ENCODE measurements at regions not wholly inside any gene's neighbourhood (a gene's known extent, or its start where the extent isn't known, plus 50 kb on each side); places are given as distances from the start of the nearest gene placed in this dataset.
"Not testable (repeated sequence)": the region's sequence is repeated elsewhere in the genome, so short reads cannot be mapped to it uniquely, and the experiment has no call there.

DNA sequence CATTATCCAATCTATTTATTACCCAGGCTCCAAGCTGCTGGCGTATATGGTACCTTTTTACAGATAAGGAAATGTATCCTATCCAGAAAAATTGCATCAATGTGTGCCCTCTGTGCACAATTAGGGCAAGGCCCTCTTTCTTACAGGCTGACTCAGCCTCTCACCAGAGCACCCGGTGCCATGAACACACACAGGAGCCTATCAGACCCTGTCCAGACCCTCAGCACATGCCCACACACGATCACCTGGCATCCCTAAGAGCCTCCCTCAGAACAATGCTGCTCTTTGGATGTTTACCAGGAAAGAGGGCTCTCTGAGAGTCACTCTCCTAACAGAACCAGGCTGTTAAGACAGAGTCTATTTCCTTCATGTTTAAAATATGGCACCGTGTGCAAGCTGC is 460.0 kb upstream of the TBL1XR1 start:
- H3K9me3 ChIP-seq: no peaks in the 10 kb centered on the region
- no peak overlapping the region for H3K27ac ChIP-seq
- TF ChIP-seq POLR2A (IDR thresholded peaks at IDR 0.05): no peak
- TF ChIP-seq, protein P1, sequence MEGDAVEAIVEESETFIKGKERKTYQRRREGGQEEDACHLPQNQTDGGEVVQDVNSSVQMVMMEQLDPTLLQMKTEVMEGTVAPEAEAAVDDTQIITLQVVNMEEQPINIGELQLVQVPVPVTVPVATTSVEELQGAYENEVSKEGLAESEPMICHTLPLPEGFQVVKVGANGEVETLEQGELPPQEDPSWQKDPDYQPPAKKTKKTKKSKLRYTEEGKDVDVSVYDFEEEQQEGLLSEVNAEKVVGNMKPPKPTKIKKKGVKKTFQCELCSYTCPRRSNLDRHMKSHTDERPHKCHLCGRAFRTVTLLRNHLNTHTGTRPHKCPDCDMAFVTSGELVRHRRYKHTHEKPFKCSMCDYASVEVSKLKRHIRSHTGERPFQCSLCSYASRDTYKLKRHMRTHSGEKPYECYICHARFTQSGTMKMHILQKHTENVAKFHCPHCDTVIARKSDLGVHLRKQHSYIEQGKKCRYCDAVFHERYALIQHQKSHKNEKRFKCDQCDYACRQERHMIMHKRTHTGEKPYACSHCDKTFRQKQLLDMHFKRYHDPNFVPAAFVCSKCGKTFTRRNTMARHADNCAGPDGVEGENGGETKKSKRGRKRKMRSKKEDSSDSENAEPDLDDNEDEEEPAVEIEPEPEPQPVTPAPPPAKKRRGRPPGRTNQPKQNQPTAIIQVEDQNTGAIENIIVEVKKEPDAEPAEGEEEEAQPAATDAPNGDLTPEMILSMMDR (IDR thresholded peaks at IDR 0.05): no peak
- no peak overlapping the region for H3K4me3 ChIP-seq
- no peaks in the 10 kb centered on the region for H3K27me3 ChIP-seq
- no peak for DNase-seq
- H3K36me3 ChIP-seq (ENCODE audit: low read depth, missing control alignments): no peaks in the 10 kb centered on the region
- no peaks in the 10 kb centered on the region for H3K4me1 ChIP-seq
- intact Hi-C loops (cut with DNase I; ENCODE audit: low total_unique reads): no loop called here
- 76 to 87% methylated on average over 4 of the region's 4 CpGs for WGBS, 2 donors

DNA sequence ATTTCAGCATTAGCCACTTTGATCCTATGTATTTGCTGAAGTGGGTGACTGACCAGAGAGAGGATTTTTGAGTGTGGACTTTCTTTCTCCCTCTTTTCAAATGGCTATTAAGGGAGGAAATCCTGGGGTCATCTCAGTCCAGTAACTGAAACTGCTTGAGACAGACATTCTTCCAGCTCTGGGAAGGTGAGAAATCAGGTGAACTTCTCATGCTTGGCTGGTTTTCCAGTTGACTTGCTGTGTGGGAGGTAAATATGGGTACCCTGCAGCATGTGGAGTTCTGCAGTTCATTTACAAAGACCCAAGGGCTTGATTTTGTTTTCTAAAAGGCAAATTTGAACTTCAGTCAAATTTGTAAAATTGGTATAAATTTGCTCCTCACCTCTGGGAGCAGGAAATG is 461.1 kb upstream of the TBL1XR1 start:
- Histone ChIP-seq H3K4me1 (no peaks in the 10 kb centered on the region), H3K27ac (no peak overlapping the region), H3K36me3 (ENCODE audit: low read depth, missing control alignments) (no peaks in the 10 kb centered on the region), H3K9me3 (no peaks in the 10 kb centered on the region), H3K4me3 (no peak overlapping the region), H3K27me3 (no peaks in the 10 kb centered on the region)
- intact Hi-C loops (cut with DNase I; ENCODE audit: low total_unique reads): no loop called here
- no peak for DNase-seq
- TF ChIP-seq, protein P1 (IDR thresholded peaks at IDR 0.05): no peak
- no peak for TF ChIP-seq POLR2A (IDR thresholded peaks at IDR 0.05)

DNA sequence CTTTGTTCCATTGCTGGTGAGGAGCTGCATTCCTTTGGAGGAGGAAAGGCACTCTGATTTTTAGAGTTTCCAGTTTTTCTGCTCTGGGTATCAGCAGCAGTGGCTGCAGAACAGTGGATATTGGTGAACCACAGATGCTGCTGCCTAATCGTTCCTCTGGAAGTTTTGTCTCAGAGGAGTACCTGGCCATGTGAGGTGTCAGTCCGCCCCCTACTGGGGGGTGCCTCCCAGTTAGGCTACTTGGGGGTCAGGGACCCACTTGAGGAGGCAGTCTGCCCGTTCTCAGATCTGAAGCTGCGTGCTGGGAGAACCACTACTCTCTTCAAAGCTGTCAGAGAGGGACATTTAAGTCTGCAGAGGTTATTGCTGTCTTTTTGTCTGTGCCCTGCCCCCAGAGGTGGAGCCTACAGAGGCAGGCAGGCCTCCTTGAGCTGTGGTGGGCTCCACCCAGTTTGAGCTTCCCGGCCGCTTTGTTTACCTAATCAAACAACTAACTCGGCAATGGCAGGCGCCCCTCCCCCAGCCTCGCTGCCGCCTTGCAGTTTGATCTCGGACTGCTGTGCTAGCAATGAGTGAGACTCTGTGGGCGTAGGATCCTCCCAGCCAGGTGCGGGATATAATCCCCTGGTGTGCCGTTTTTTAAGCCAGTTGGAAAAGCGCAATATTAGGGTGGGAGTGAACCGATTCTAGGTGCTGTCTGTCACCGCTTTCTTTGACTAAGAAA is 467.3 kb upstream of the TBL1XR1 start:
- H3K9me3 ChIP-seq; H3K36me3 ChIP-seq (ENCODE audit: low read depth, missing control alignments); intact Hi-C loops (cut with DNase I; ENCODE audit: low total_unique reads); H3K27ac ChIP-seq; H3K4me1 ChIP-seq; H3K27me3 ChIP-seq; DNase-seq; H3K4me3 ChIP-seq: not testable (repeated sequence)
- 90 to 97% methylated on average over 17 of the region's 17 CpGs for WGBS, 2 donors

DNA sequence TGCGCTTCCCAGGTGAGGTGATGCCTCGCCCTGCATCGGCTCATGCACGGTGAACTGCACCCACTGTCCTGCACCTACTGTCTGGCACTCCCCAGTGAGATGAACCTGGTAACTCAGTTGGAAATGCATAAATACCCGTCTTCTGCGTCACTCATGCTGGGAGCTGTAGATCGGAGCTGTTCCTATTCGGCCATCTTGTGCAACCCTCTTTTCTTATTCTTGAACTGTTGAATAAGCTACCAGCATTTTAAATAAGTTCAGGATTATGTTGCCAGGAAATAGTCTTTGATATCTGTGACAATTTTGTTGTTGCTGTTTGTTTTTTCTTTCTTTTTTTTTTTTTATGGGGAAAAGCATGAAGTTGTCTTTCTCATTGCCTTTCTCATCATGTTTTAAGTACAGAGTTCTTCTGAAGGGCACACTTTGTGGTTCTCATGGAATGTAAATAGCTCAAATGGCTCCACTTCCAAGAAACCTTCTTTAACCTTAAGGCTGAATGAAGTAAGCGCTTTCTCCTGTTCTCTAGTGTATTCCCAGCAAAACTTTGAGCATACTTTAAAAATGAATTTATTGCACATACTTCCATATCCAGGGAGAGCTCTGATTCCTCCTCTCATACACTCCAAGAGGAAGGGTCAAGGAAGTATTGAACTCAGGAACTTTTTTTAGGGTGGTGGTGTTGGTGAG is 468.0 kb upstream of the TBL1XR1 start:
- 92 to 97% methylated on average over 9 of the region's 9 CpGs for WGBS, 2 donors
- TF ChIP-seq POLR2A (IDR thresholded peaks at IDR 0.05): no peak
- TF ChIP-seq, protein P1 (IDR thresholded peaks at IDR 0.05): no peak
- DNase-seq: no peak
- no peaks in the 10 kb centered on the region for H3K27me3 ChIP-seq
- no peaks in the 10 kb centered on the region for H3K36me3 ChIP-seq (ENCODE audit: low read depth, missing control alignments)
- H3K4me3 ChIP-seq: no peak overlapping the region
- H3K27ac ChIP-seq: no peak overlapping the region
- intact Hi-C loops (cut with DNase I; ENCODE audit: low total_unique reads): no loop called here
- H3K9me3 ChIP-seq: no peaks in the 10 kb centered on the region
- H3K4me1 ChIP-seq: no peaks in the 10 kb centered on the region

DNA sequence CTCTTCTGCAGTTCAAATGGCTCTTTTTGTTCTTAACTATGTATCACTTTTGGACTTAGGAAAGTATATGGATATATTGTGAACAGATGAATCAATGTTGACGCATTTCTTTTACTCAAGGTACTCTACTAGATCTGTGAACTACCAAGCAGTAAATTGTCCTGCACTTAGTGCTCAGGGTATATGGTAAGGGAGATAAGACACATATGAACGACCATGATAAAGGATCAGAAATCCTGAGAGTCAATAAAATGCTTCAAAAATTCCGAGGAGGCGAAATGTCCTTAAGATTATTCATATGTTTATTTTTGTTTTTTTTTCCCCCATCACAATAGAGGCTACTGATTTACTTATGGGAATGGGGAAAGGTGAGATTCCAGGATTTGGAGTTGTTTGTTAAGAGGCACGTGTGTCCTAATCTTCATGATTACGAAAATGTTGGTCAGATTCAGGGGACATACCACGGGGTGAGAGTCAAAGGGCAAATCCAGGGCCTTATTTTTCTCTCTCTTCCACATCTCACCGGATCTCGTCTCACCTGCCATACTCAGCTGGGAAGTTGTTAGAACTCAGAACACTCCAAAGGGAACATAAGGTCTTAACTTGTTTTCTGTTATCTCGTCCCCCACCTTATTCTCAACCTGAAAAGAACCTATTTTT is 475.1 kb upstream of the TBL1XR1 start:
- WGBS, 2 donors: 80 to 91% methylated on average over 10 of the region's 10 CpGs
- H3K36me3 ChIP-seq (ENCODE audit: low read depth, missing control alignments): no peaks in the 10 kb centered on the region
- no peaks in the 10 kb centered on the region for H3K27me3 ChIP-seq
- no peak overlapping the region for H3K27ac ChIP-seq
- no peak for DNase-seq
- no peak for TF ChIP-seq POLR2A (IDR thresholded peaks at IDR 0.05)
- TF ChIP-seq, protein P1 (IDR thresholded peaks at IDR 0.05): no peak
- intact Hi-C loops (cut with DNase I; ENCODE audit: low total_unique reads): no loop called here
- H3K4me1 ChIP-seq: peaks cover 10% of the 10 kb centered on the region
- H3K9me3 ChIP-seq: no peaks in the 10 kb centered on the region
- H3K4me3 ChIP-seq: no peak overlapping the region

All from testis (tissue), 2 donors.